SK-N-SH treated with all-trans-retinoic acid at 6 μM for 48 hours (cell line): ENCODE measurements at regions not wholly inside any gene's neighbourhood (a gene's known extent, or its start where the extent isn't known, plus 50 kb on each side); places are given as distances from the start of the nearest gene placed in this dataset.

Experiments used
- ATAC-seq: fragments of 200-7000 bp; cut with Tn5 transposase; 3 replicates; pipeline ENCODE4 v1.9.1; 2020; ENCODE audit warnings: mild to moderate bottlenecking, moderate library complexity
- ARNTL ChIP-seq: fragments of 450-650 bp; formaldehyde crosslinking; IDR thresholded peaks from 2 replicates; pipeline ENCODE4 v1.5.0; 2020; ENCODE audit warnings: low read depth, mild to moderate bottlenecking, moderate library complexity, borderline replicate concordance
- BACH2 ChIP-seq: fragments of 250-450 bp; sonication (Bioruptor Pico); IDR thresholded peaks from 2 replicates; pipeline ENCODE4 v1.9.0; 2021; ENCODE audit warnings: mild to moderate bottlenecking, borderline replicate concordance
- CSDC2 ChIP-seq: fragments of 250-450 bp; sonication (Bioruptor Pico); IDR thresholded peaks from 2 replicates; pipeline ENCODE4 v1.5.0; 2020; ENCODE audit warnings: mild to moderate bottlenecking, moderate library complexity
- ESRRG ChIP-seq: fragments of 250-450 bp; sonication (Bioruptor Pico); IDR thresholded peaks from 2 replicates; pipeline ENCODE4 v1.6.1; 2021; ENCODE audit warnings: mild to moderate bottlenecking
- GLIS3 ChIP-seq: fragments of 250-450 bp; sonication (Bioruptor Pico); IDR thresholded peaks from 2 replicates; pipeline ENCODE4 v1.5.0; 2020; ENCODE audit warnings: mild to moderate bottlenecking, moderate library complexity
- OSR1 ChIP-seq: fragments of 250-450 bp; sonication (Bioruptor Pico); IDR thresholded peaks from 2 replicates; pipeline ENCODE4 v1.8.0; 2022; ENCODE audit warnings: moderate library complexity, mild to moderate bottlenecking, inconsistent platforms
- PATZ1 ChIP-seq: fragments of 250-450 bp; sonication (Bioruptor Pico); IDR thresholded peaks from 2 replicates; pipeline ENCODE4 v1.8.0; 2020; ENCODE audit warnings: mild to moderate bottlenecking, moderate library complexity, borderline replicate concordance
- PPARA ChIP-seq: fragments of 250-450 bp; sonication (Bioruptor Pico); IDR thresholded peaks from 2 replicates; pipeline ENCODE4 v1.5.0; 2020; ENCODE audit warnings: mild to moderate bottlenecking, borderline replicate concordance
- RARB ChIP-seq: fragments of 250-450 bp; sonication (Bioruptor Pico); IDR thresholded peaks from 2 replicates; pipeline ENCODE4 v1.8.0; 2021; ENCODE audit warnings: mild to moderate bottlenecking, moderate library complexity
- SNAI2 ChIP-seq: fragments of 250-450 bp; sonication (Bioruptor Pico); IDR thresholded peaks from 2 replicates; pipeline ENCODE4 v1.5.0; 2020; ENCODE audit warnings: mild to moderate bottlenecking, moderate library complexity
- TCF4 ChIP-seq: fragments of 250-450 bp; sonication (Bioruptor Pico); IDR thresholded peaks from 2 replicates; pipeline ENCODE4 v1.8.0; 2021; ENCODE audit warnings: mild to moderate bottlenecking, moderate library complexity, borderline replicate concordance
- TOX ChIP-seq: fragments of 250-450 bp; sonication (Bioruptor Pico); IDR thresholded peaks from 2 replicates; pipeline ENCODE4 v1.8.0; 2021; ENCODE audit warnings: mild to moderate bottlenecking, moderate library complexity, borderline replicate concordance
- ZC3H10 ChIP-seq: fragments of 250-450 bp; sonication (Bioruptor Pico); IDR thresholded peaks from 2 replicates; pipeline ENCODE4 v1.5.1; 2021; ENCODE audit warnings: mild to moderate bottlenecking, moderate library complexity
- ZFP3 ChIP-seq: fragments of 250-450 bp; sonication (Bioruptor Pico); IDR thresholded peaks from 2 replicates; pipeline ENCODE4 v1.5.0; 2020; ENCODE audit warnings: mild to moderate bottlenecking, moderate library complexity
- ZFP30 ChIP-seq: fragments of 450-650 bp; formaldehyde crosslinking; IDR thresholded peaks from 2 replicates; pipeline ENCODE4 v1.5.0; 2022; ENCODE audit warnings: mild to moderate bottlenecking, moderate library complexity
- ZNF565 ChIP-seq: fragments of 450-650 bp; formaldehyde crosslinking; conservative IDR thresholded peaks from 2 replicates; pipeline ENCODE4 v1.5.0; 2020; ENCODE audit warnings: low read depth, mild to moderate bottlenecking, moderate library complexity
- ZNF70 ChIP-seq: fragments of 450-650 bp; formaldehyde crosslinking; IDR thresholded peaks from 2 replicates; pipeline ENCODE4 v1.5.0; 2020; ENCODE audit warnings: mild to moderate bottlenecking, moderate library complexity
- ZNF8 ChIP-seq: fragments of 450-650 bp; formaldehyde crosslinking; IDR thresholded peaks from 2 replicates; pipeline ENCODE4 v1.5.0; 2020; ENCODE audit warnings: mild to moderate bottlenecking, moderate library complexity
- TF ChIP-seq, protein P1 (sequence below): fragments of 250-450 bp; sonication (Bioruptor Pico); IDR thresholded peaks from 2 replicates; pipeline ENCODE4 v1.5.0; 2020; ENCODE audit warnings: mild to moderate bottlenecking, moderate library complexity
- TF ChIP-seq, protein P2 (sequence below): fragments of 250-450 bp; sonication (Bioruptor Pico); IDR thresholded peaks from 2 replicates; pipeline ENCODE4 v1.8.0; 2021; ENCODE audit warnings: low read depth, mild to moderate bottlenecking, moderate library complexity, borderline replicate concordance
- TF ChIP-seq, protein P3 (sequence below): fragments of 250-450 bp; sonication (Bioruptor Pico); IDR thresholded peaks from 2 replicates; pipeline ENCODE4 v1.5.1; 2020; ENCODE audit warnings: low read depth, mild to moderate bottlenecking, moderate library complexity

DNA sequence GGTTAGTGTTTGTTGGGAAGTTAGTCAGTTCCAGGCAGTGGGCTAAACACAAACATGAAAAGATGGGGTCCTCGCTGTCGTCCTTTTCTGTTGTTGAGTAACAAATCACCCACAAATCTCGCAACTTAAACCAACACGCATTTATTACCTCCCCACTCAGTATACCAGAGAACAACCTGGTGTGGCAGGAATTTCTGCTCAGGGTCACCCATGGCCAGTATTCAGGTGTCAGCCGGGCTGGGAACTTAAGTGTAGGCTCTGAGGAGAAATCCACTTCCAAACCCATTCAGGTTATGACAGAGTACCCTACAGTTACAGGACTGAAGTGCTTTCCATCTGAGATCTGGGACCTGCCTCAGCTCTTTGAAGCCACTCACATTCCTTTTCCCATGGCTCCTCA, 73.6 kb upstream of the SP4 start:
- ATAC-seq, result no peak
- TF ChIP-seq, protein P1, sequence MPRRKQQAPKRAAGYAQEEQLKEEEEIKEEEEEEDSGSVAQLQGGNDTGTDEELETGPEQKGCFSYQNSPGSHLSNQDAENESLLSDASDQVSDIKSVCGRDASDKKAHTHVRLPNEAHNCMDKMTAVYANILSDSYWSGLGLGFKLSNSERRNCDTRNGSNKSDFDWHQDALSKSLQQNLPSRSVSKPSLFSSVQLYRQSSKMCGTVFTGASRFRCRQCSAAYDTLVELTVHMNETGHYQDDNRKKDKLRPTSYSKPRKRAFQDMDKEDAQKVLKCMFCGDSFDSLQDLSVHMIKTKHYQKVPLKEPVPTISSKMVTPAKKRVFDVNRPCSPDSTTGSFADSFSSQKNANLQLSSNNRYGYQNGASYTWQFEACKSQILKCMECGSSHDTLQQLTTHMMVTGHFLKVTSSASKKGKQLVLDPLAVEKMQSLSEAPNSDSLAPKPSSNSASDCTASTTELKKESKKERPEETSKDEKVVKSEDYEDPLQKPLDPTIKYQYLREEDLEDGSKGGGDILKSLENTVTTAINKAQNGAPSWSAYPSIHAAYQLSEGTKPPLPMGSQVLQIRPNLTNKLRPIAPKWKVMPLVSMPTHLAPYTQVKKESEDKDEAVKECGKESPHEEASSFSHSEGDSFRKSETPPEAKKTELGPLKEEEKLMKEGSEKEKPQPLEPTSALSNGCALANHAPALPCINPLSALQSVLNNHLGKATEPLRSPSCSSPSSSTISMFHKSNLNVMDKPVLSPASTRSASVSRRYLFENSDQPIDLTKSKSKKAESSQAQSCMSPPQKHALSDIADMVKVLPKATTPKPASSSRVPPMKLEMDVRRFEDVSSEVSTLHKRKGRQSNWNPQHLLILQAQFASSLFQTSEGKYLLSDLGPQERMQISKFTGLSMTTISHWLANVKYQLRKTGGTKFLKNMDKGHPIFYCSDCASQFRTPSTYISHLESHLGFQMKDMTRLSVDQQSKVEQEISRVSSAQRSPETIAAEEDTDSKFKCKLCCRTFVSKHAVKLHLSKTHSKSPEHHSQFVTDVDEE (CRISPR knock-in tag), result no peak
- TF ChIP-seq TOX (CRISPR knock-in tag), result no peak
- TF ChIP-seq ZC3H10 (CRISPR knock-in tag), result no peak
- no peak for TF ChIP-seq ZNF565 (CRISPR knock-in tag)
- no peak for TF ChIP-seq GLIS3 (CRISPR knock-in tag)
- no peak for TF ChIP-seq PPARA (CRISPR knock-in tag)
- no peak for TF ChIP-seq ZNF8 (CRISPR knock-in tag)
- no peak for TF ChIP-seq ZFP3 (CRISPR knock-in tag)
- TF ChIP-seq, protein P2, sequence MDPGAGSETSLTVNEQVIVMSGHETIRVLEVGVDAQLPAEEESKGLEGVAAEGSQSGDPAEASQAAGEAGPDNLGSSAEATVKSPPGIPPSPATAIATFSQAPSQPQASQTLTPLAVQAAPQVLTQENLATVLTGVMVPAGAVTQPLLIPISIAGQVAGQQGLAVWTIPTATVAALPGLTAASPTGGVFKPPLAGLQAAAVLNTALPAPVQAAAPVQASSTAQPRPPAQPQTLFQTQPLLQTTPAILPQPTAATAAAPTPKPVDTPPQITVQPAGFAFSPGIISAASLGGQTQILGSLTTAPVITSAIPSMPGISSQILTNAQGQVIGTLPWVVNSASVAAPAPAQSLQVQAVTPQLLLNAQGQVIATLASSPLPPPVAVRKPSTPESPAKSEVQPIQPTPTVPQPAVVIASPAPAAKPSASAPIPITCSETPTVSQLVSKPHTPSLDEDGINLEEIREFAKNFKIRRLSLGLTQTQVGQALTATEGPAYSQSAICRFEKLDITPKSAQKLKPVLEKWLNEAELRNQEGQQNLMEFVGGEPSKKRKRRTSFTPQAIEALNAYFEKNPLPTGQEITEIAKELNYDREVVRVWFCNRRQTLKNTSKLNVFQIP, result no peak
- TF ChIP-seq RARB (CRISPR knock-in tag), result no peak
- no peak for TF ChIP-seq CSDC2 (CRISPR knock-in tag)
- no peak for TF ChIP-seq PATZ1
- TF ChIP-seq OSR1 (CRISPR knock-in tag), result no peak
- TF ChIP-seq ZNF70 (CRISPR knock-in tag), result no peak
- TF ChIP-seq BACH2 (CRISPR knock-in tag), result no peak

DNA sequence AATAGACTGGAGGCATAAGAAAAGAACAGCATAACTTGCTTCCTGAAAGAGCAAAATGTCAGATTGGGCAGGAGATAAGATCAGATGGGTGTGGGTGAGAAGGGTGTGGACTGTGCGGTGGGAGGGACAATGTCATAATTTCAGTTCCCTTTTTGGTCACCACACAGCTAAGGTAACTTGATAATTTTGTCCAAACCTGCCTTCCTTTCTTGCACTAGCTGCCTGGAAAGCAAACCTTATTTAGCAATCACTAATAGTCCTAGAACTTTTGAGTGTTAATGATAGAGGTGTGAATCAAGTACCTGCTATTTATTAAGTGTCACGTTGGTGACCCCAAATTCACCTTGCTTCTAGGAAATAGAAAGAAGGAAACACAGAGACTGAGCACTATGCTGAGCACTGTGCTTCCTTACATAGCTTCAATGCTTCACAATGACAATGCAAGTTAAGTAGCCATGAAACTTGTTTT, 72.4 kb upstream of the SP4 start:
- no peak for TF ChIP-seq GLIS3 (CRISPR knock-in tag)
- no peak for TF ChIP-seq TCF4 (CRISPR knock-in tag)
- no peak for TF ChIP-seq ARNTL (CRISPR knock-in tag)
- TF ChIP-seq SNAI2 (CRISPR knock-in tag), result no peak
- no peak for TF ChIP-seq RARB (CRISPR knock-in tag)
- TF ChIP-seq ESRRG, result no peak
- no peak for TF ChIP-seq CSDC2 (CRISPR knock-in tag)
- TF ChIP-seq, protein P1 (CRISPR knock-in tag), result no peak
- TF ChIP-seq TOX (CRISPR knock-in tag), result no peak
- TF ChIP-seq, protein P3, sequence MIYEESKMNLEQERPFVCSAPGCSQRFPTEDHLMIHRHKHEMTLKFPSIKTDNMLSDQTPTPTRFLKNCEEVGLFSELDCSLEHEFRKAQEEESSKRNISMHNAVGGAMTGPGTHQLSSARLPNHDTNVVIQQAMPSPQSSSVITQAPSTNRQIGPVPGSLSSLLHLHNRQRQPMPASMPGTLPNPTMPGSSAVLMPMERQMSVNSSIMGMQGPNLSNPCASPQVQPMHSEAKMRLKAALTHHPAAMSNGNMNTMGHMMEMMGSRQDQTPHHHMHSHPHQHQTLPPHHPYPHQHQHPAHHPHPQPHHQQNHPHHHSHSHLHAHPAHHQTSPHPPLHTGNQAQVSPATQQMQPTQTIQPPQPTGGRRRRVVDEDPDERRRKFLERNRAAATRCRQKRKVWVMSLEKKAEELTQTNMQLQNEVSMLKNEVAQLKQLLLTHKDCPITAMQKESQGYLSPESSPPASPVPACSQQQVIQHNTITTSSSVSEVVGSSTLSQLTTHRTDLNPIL (CRISPR knock-in tag), result no peak
- no peak for TF ChIP-seq ZNF8 (CRISPR knock-in tag)
- TF ChIP-seq, protein P2, result no peak
- no peak for TF ChIP-seq ZFP30 (CRISPR knock-in tag)
- TF ChIP-seq ZFP3 (CRISPR knock-in tag), result no peak
- TF ChIP-seq OSR1 (CRISPR knock-in tag), result no peak
- no peak for TF ChIP-seq PATZ1
- TF ChIP-seq ZC3H10 (CRISPR knock-in tag), result no peak
- TF ChIP-seq PPARA (CRISPR knock-in tag), result no peak
- ATAC-seq, result no peak
